ENCODE measurements at regions not wholly inside any gene's neighbourhood (a gene's known extent, or its start where the extent isn't known, plus 50 kb on each side); places are given as distances from the start of the nearest gene placed in this dataset.

GRCh38 chr6:126766820-126767219 is 351.7 kb upstream of the RSPO3 start:
- Mint-ChIP-seq H3K9me3 (no peaks in the 10 kb centered on the region), H3K4me3 (no peak overlapping the region), H3K4me1 (peaks cover 5% of the 10 kb centered on the region in 2 experiments; a peak in 2 of 4 replicates), H3K27me3 (ENCODE audit: low read depth) (no peaks in the 10 kb centered on the region; the same call in 1 of the 2 replicates), H3K27ac (no peak overlapping the region), H3K36me3 (ENCODE audit: insufficient read depth in 1 of 3, low read depth in 3 of 3) (no peaks in the 10 kb centered on the region)
- no peak overlapping the region for H2BK120ac ChIP-seq (ENCODE audit: low read depth, low read length, poor library complexity, severe bottlenecking)
- H2BK12ac ChIP-seq (ENCODE audit: insufficient read length, low read depth, low read length), result no peak overlapping the region
- H4K5ac ChIP-seq (ENCODE audit: insufficient read length, low read depth, low read length), result no peak overlapping the region
- no peak overlapping the region for H3K23ac ChIP-seq (ENCODE audit: insufficient read length, low read depth, low read length)
- H3K79me2 ChIP-seq (ENCODE audit: insufficient read depth, low read length), result no peaks in the 10 kb centered on the region
- H3K79me1 ChIP-seq (ENCODE audit: insufficient read depth, low read depth, low read length, poor library complexity, severe bottlenecking), result no peaks in the 10 kb centered on the region
- no peaks in the 10 kb centered on the region for H4K20me1 ChIP-seq (ENCODE audit: control insufficient read depth, insufficient read depth, insufficient read length)
- no peak overlapping the region for H4K8ac ChIP-seq (replicated peaks; ENCODE audit: insufficient read length, low read depth, low read length)
- no peak overlapping the region for H3K4me2 ChIP-seq (ENCODE audit: insufficient read depth, insufficient read length, low read length)
- H2BK15ac ChIP-seq (ENCODE audit: low read depth, low read length), result no peak overlapping the region
- H3K9me3 ChIP-seq (ENCODE audit: control insufficient read depth, low read depth, low read length), result no peaks in the 10 kb centered on the region
- H2AK5ac ChIP-seq (ENCODE audit: insufficient read length, low read length), result no peak overlapping the region
- no peak overlapping the region for H3K27ac ChIP-seq (ENCODE audit: insufficient read length, low read depth, low read length)
- H3K4me1 ChIP-seq (ENCODE audit: insufficient read depth, low read length), result no peaks in the 10 kb centered on the region
- WGBS (ENCODE audit: extremely low coverage, insufficient read length, low lambda C conversion rate), result no CpG with 5 or more reads among the region's 3 CpGs
- TF ChIP-seq, protein P1, sequence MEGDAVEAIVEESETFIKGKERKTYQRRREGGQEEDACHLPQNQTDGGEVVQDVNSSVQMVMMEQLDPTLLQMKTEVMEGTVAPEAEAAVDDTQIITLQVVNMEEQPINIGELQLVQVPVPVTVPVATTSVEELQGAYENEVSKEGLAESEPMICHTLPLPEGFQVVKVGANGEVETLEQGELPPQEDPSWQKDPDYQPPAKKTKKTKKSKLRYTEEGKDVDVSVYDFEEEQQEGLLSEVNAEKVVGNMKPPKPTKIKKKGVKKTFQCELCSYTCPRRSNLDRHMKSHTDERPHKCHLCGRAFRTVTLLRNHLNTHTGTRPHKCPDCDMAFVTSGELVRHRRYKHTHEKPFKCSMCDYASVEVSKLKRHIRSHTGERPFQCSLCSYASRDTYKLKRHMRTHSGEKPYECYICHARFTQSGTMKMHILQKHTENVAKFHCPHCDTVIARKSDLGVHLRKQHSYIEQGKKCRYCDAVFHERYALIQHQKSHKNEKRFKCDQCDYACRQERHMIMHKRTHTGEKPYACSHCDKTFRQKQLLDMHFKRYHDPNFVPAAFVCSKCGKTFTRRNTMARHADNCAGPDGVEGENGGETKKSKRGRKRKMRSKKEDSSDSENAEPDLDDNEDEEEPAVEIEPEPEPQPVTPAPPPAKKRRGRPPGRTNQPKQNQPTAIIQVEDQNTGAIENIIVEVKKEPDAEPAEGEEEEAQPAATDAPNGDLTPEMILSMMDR (conservative IDR thresholded peaks at IDR 0.05), result no peak
- DNase-seq, result no peak
- H2BK20ac ChIP-seq (ENCODE audit: low read depth, low read length, poor library complexity, severe bottlenecking), result no peak overlapping the region
- no peak overlapping the region for H3K4ac ChIP-seq (ENCODE audit: low read depth, low read length)
- no peaks in the 10 kb centered on the region for H3K27me3 ChIP-seq (ENCODE audit: insufficient read depth, low read length)
- H2BK5ac ChIP-seq (ENCODE audit: insufficient read length, low read length), result no peak overlapping the region
- H4K91ac ChIP-seq (ENCODE audit: insufficient read length, low read depth, low read length), result no peak overlapping the region
- no peak overlapping the region for H3K9ac ChIP-seq (ENCODE audit: extremely low read depth, insufficient read length, low read length)
- H3K56ac ChIP-seq (ENCODE audit: insufficient read length, low read depth, low read length), result no peak overlapping the region
- H2AFZ ChIP-seq (ENCODE audit: low read length), result no peak overlapping the region
- H3K23me2 ChIP-seq (ENCODE audit: insufficient read length, low read depth, low read length, poor library complexity, severe bottlenecking), result no peaks in the 10 kb centered on the region
- H3K18ac ChIP-seq (ENCODE audit: insufficient read length, low read depth, low read length), result no peak overlapping the region
- H3T11ph ChIP-seq (ENCODE audit: low read length), result no peak overlapping the region
- H3K14ac ChIP-seq (ENCODE audit: insufficient read depth, low read length), result no peak overlapping the region

Measured in H9 (cell line).